Panc1 (cell line): ENCODE measurements at regions not wholly inside any gene's neighbourhood (a gene's known extent, or its start where the extent isn't known, plus 50 kb on each side); places are given as distances from the start of the nearest gene placed in this dataset.

Source experiments
- POLR2AphosphoS5 ChIP-seq: IDR thresholded peaks from 2 replicates; pipeline ENCODE4 v1.6.1; 2012; ENCODE audit warnings: mild to moderate bottlenecking, low read depth, low read length, moderate library complexity
- TF ChIP-seq, protein P1 (sequence below): fragments of 450-650 bp; IDR thresholded peaks from 2 replicates; pipeline ENCODE4 v1.5.1; 2017; ENCODE audit warnings: mild to moderate bottlenecking

DNA sequence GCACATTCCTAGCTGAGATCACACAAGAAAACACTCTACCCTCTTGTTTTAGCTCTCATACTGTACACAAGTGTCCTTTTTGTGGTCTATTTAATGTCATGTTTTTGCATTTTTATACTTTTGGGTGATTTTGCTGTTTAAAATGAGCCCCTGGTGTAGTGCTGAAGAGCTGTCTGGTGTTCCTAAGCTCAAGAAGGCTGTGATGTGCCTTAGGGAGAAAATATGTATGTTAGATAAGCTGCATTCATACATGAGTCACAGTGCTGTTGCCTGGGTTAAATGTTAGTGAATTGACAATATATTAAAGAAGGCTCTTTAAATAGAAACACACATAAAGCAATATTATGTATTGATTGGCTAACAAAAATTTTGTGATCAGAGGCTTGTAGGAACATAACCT, 387.4 kb upstream of the C2CD4B start:
- TF ChIP-seq, protein P1, sequence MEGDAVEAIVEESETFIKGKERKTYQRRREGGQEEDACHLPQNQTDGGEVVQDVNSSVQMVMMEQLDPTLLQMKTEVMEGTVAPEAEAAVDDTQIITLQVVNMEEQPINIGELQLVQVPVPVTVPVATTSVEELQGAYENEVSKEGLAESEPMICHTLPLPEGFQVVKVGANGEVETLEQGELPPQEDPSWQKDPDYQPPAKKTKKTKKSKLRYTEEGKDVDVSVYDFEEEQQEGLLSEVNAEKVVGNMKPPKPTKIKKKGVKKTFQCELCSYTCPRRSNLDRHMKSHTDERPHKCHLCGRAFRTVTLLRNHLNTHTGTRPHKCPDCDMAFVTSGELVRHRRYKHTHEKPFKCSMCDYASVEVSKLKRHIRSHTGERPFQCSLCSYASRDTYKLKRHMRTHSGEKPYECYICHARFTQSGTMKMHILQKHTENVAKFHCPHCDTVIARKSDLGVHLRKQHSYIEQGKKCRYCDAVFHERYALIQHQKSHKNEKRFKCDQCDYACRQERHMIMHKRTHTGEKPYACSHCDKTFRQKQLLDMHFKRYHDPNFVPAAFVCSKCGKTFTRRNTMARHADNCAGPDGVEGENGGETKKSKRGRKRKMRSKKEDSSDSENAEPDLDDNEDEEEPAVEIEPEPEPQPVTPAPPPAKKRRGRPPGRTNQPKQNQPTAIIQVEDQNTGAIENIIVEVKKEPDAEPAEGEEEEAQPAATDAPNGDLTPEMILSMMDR = no peak
- TF ChIP-seq POLR2AphosphoS5 = no peak
